ENCODE measurements at regions not wholly inside any gene's neighbourhood (a gene's known extent, or its start where the extent isn't known, plus 50 kb on each side); places are given as distances from the start of the nearest gene placed in this dataset.

GRCh38 chr10:10865303-10865702, 152.4 kb upstream of the CELF2 start:
- TF ChIP-seq ZFX (IDR thresholded peaks at IDR 0.05) (no peak), SP1 (IDR thresholded peaks at IDR 0.05; ENCODE audit: low read depth) (no peak), SRF (IDR thresholded peaks at IDR 0.05; ENCODE audit: low read depth) (no peak), CTCF (IDR thresholded peaks at IDR 0.05 in 2 of 3, conservative IDR thresholded peaks at IDR 0.05 in 1 of 3; ENCODE audit: borderline replicate concordance in 1 of 3, insufficient read depth in 1 of 3, low read depth in 2 of 3, low read length in 2 of 3) (no peak), JUND (IDR thresholded peaks at IDR 0.05) (no peak)

Measured in HCT116 (cell line).